Ovary (tissue), 7 donors: ENCODE measurements at regions not wholly inside any gene's neighbourhood (a gene's known extent, or its start where the extent isn't known, plus 50 kb on each side); places are given as distances from the start of the nearest gene placed in this dataset.
"Not testable (repeated sequence)": the region's sequence is repeated elsewhere in the genome, so short reads cannot be mapped to it uniquely, and the experiment has no call there.

Source experiments
- DNase-seq, 5 donors: peaks; one replicate each; pipeline ENCODE4 v3.0.0-alpha.2; 2019 to 2020
- H3K27ac ChIP-seq, 2 donors: fragments of 200-600 bp; one replicate each; pipeline versions ENCODE4 v1.5.1 to v1.8.0; 2019 to 2022
- H3K27me3 ChIP-seq: fragments of 200-600 bp; one replicate; pipeline ENCODE4 v1.8.0; 2022
- H3K36me3 ChIP-seq: fragments of 200-600 bp; sonication (generic); one replicate; pipeline ENCODE4 v1.5.1; 2019
- H3K4me1 ChIP-seq: one replicate; pipeline ENCODE4 v1.8.1; 2013; ENCODE audit warnings: mild to moderate bottlenecking, moderate library complexity; ENCODE audit not compliant: insufficient read depth
- H3K4me3 ChIP-seq: fragments of 200-600 bp; sonication (generic); one replicate; pipeline ENCODE4 v1.5.1; 2017
- H3K9me3 ChIP-seq, 2 donors: fragments of 200-600 bp in 1 of 2; sonication (generic) in 1 of 2; one replicate each; pipeline versions ENCODE4 v1.5.1 to v1.8.1; 2013 to 2019; ENCODE audit warnings: mild to moderate bottlenecking in 1 of 2, moderate library complexity in 1 of 2
- CTCF ChIP-seq, 3 donors: fragments of 450-650 bp in 2 of 3; fragments of 200-600 bp in 1 of 3; IDR thresholded peaks; one replicate each; pipeline versions ENCODE4 v1.5.1 to v1.8.0; 2016 to 2022; ENCODE audit warnings: antibody characterized with exemption in 3 of 3, mild to moderate bottlenecking in 1 of 3
- EP300 ChIP-seq: sonication (generic); formaldehyde crosslinking; IDR thresholded peaks from one replicate; pipeline ENCODE4 v1.6.1; 2017; ENCODE audit warnings: antibody characterized with exemption
- POLR2A ChIP-seq: fragments of 450-650 bp; IDR thresholded peaks from one replicate; pipeline ENCODE4 v1.6.1; 2017; ENCODE audit warnings: antibody characterized with exemption, mild to moderate bottlenecking, moderate library complexity
- WGBS, 3 donors: extraction: QIAGEN DNeasy Blood & Tissue Kit in 1 of 3; methylation state at CpG; one replicate each; pipeline versions ENCODE4 v1.1.5 to v1.1.7; 2013 to 2017; 5-methylcytosine and 5-hydroxymethylcytosine counted together
- intact Hi-C, 4 donors: fragments of 100-400 bp; cut with DNase I; formaldehyde crosslinking; loops; one replicate each; pipeline versions ENCODE4 v1.11.0 to v1.15.1; 2022 to 2023
- donor health status: DM: no; HTN: no; CAD: no; lungs with moderate emphysema.
- donor health status: DM: no; HTN: no; CAD: no.
- donor health status: Bipolar disorder and iron deficiency.
- donor health status: DM: no; HTN: no; CAD: no.
- donor health status: DM: yes; HTN: yes; CAD: no.

- Histone ChIP-seq H3K27me3 (no peaks in the 10 kb centered on the region), H3K4me1 (no peaks in the 10 kb centered on the region), H3K27ac (no peak overlapping the region), H3K36me3 (no peaks in the 10 kb centered on the region), H3K4me3 (no peak overlapping the region), H3K9me3 (no peaks in the 10 kb centered on the region)
- intact Hi-C loops = loop anchor here in 1 of 4 donors (10.0 kb wide), 1 partner anchor 1549 kb away; no protein-coding TSS in a partner anchor
- no peak for TF ChIP-seq EP300
- no peak for DNase-seq
- 5 to 16% (median 15%) methylated on average over 3 of the region's 3 CpGs for WGBS, 3 donors
Observed at GRCh38 chr13:78054157-78054556, 135.5 kb upstream of the EDNRB start.

GRCh38 chr13:78047151-78047550 is 128.5 kb upstream of the EDNRB start:
- H3K9me3 ChIP-seq = no peaks in the 10 kb centered on the region
- no peaks in the 10 kb centered on the region for H3K36me3 ChIP-seq
- DNase-seq = no peak
- intact Hi-C loops = no loop called here
- H3K4me1 ChIP-seq = no peaks in the 10 kb centered on the region
- no peak overlapping the region for H3K27ac ChIP-seq
- WGBS, 3 donors = 90 to 100% (median 96%) methylated on average over 1 of the region's 1 CpG
- no peak overlapping the region for H3K4me3 ChIP-seq
- no peaks in the 10 kb centered on the region for H3K27me3 ChIP-seq
- TF ChIP-seq CTCF (IDR thresholded peaks at IDR 0.05) (no peak), EP300 (no peak), POLR2A (no peak)

GRCh38 chr13:78046331-78046730 is 127.7 kb upstream of the EDNRB start:
- Histone ChIP-seq H3K27me3 (no peaks in the 10 kb centered on the region), H3K9me3 (no peaks in the 10 kb centered on the region), H3K27ac (no peak overlapping the region), H3K4me3 (no peak overlapping the region), H3K4me1 (no peaks in the 10 kb centered on the region), H3K36me3 (no peaks in the 10 kb centered on the region)
- 44 to 48% (median 47%) methylated on average over 2 of the region's 2 CpGs for WGBS, 3 donors
- DNase-seq = no peak
- TF ChIP-seq EP300 = no peak
- no peak for TF ChIP-seq POLR2A
- TF ChIP-seq CTCF (IDR thresholded peaks at IDR 0.05) = no peak
- intact Hi-C loops = no loop called here

- Histone ChIP-seq H3K36me3 (no peaks in the 10 kb centered on the region), H3K27me3 (no peaks in the 10 kb centered on the region), H3K4me3 (no peak overlapping the region), H3K9me3 (no peaks in the 10 kb centered on the region), H3K27ac (no peak overlapping the region), H3K4me1 (no peaks in the 10 kb centered on the region)
- WGBS, 3 donors = 33 to 43% (median 36%) methylated on average over 3 of the region's 3 CpGs
- intact Hi-C loops = no loop called here
- no peak for TF ChIP-seq CTCF (IDR thresholded peaks at IDR 0.05)
- no peak for DNase-seq
Observed at GRCh38 chr13:78045916-78046315, 127.3 kb upstream of the EDNRB start.

- H3K4me1 ChIP-seq, H3K36me3 ChIP-seq, DNase-seq, H3K27me3 ChIP-seq, H3K27ac ChIP-seq, H3K9me3 ChIP-seq, intact Hi-C loops, H3K4me3 ChIP-seq: not testable (repeated sequence)
- 97 to 99% (median 99%) methylated on average over 3 of the region's 3 CpGs for WGBS, 3 donors
Observed at GRCh38 chr13:78041366-78041765, 122.7 kb upstream of the EDNRB start.
